Thymus (tissue), 11 donors: ENCODE measurements at regions not wholly inside any gene's neighbourhood (a gene's known extent, or its start where the extent isn't known, plus 50 kb on each side); places are given as distances from the start of the nearest gene placed in this dataset.

Experiments
- DNase-seq, 9 donors: peaks; one replicate each; pipeline ENCODE4 v3.0.0-alpha.2; 2013; ENCODE audit warnings: low spot score in 9 of 9, low read depth in 6 of 9, missing footprints in 1 of 9
- H3K27ac ChIP-seq, 2 donors: one replicate each; pipeline ENCODE4 v1.5.1; 2013; ENCODE audit warnings: control low read depth in 1 of 2, low read depth in 1 of 2, low read length in 1 of 2, mild to moderate bottlenecking in 1 of 2, moderate library complexity in 1 of 2
- H3K27me3 ChIP-seq, 2 donors: one replicate each; pipeline ENCODE4 v1.5.1; 2013; ENCODE audit warnings: low read length in 1 of 2; ENCODE audit not compliant: control insufficient read depth in 2 of 2, insufficient read depth in 1 of 2
- H3K36me3 ChIP-seq, 2 donors: one replicate each; pipeline ENCODE4 v1.5.1; 2013; ENCODE audit warnings: low read length in 1 of 2, mild to moderate bottlenecking in 1 of 2, moderate library complexity in 1 of 2; ENCODE audit not compliant: control insufficient read depth in 2 of 2, insufficient read depth in 2 of 2
- H3K4me1 ChIP-seq, 2 donors: one replicate each; pipeline ENCODE4 v1.5.1; 2013; ENCODE audit warnings: low read length in 2 of 2; ENCODE audit not compliant: control insufficient read depth in 2 of 2, insufficient read depth in 2 of 2
- H3K4me3 ChIP-seq, 2 donors: one replicate each; pipeline ENCODE4 v1.5.1; 2013; ENCODE audit warnings: low read length in 2 of 2, control low read depth in 1 of 2, mild to moderate bottlenecking in 1 of 2
- H3K9me3 ChIP-seq, 2 donors: one replicate each; pipeline ENCODE4 v1.5.1; 2013; ENCODE audit warnings: low read length in 1 of 2, mild to moderate bottlenecking in 1 of 2; ENCODE audit not compliant: control insufficient read depth in 2 of 2, insufficient read depth in 1 of 2
- WGBS: extraction: QIAGEN DNeasy Blood & Tissue Kit; methylation state at CpG from one replicate; pipeline ENCODE4 v1.1.7; 2013; 5-methylcytosine and 5-hydroxymethylcytosine counted together
- donor health status: healthy.

DNA sequence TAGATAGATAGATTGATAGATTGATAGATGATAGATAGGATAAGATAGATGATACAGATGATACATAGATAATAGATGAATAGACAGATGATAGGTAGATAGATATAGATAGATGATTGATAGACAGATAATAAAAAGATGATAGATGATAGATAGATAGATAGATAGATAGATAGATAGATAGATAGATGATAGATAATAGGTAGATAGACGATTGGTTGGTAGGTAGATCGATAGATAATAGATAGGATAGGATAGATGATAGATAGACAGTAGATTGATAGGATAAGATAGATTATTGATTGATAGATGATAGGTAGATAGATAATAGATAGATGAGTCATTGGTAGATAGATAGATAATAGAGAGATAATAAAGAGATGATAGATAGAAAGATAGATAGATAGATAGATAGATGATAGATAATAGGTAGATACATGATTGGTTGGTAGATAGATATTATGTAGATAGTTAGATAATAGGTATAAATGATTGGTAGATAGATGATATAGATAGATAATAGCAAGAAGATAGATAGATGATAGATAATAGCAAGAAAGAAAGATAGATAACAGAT, 109.4 kb upstream of the C16orf82 start:
- Histone ChIP-seq H3K36me3 (no peaks in the 10 kb centered on the region), H3K9me3 (no peaks in the 10 kb centered on the region), H3K4me3 (no peak overlapping the region), H3K4me1 (no peaks in the 10 kb centered on the region), H3K27me3 (no peaks in the 10 kb centered on the region), H3K27ac (no peak overlapping the region)
- DNase-seq = no peak
- WGBS = 91% methylated on average over 2 of the region's 2 CpGs

- no peak for DNase-seq
- Histone ChIP-seq H3K4me3 (no peak overlapping the region), H3K4me1 (no peaks in the 10 kb centered on the region), H3K9me3 (no peaks in the 10 kb centered on the region), H3K27me3 (no peaks in the 10 kb centered on the region), H3K27ac (no peak overlapping the region), H3K36me3 (no peaks in the 10 kb centered on the region)
- 68% methylated on average over 5 of the region's 5 CpGs for WGBS
Observed at GRCh38 chr16:26959416-26960009, 107.2 kb upstream of the C16orf82 start.

GRCh38 chr16:26961459-26961858, 105.3 kb upstream of the C16orf82 start:
- Histone ChIP-seq H3K4me3 (no peak overlapping the region), H3K36me3 (no peaks in the 10 kb centered on the region), H3K9me3 (no peaks in the 10 kb centered on the region), H3K4me1 (no peaks in the 10 kb centered on the region), H3K27ac (no peak overlapping the region), H3K27me3 (no peaks in the 10 kb centered on the region)
- DNase-seq = no peak

- H3K4me3 ChIP-seq = no peak overlapping the region
- H3K27ac ChIP-seq = no peak overlapping the region
- no peaks in the 10 kb centered on the region for H3K4me1 ChIP-seq
- H3K36me3 ChIP-seq = no peaks in the 10 kb centered on the region
- H3K9me3 ChIP-seq = no peaks in the 10 kb centered on the region
- DNase-seq = peak in 2 of 9 donors; percentile 2 to 12
- no peaks in the 10 kb centered on the region for H3K27me3 ChIP-seq
- WGBS = 71% methylated on average over 4 of the region's 4 CpGs
Observed at GRCh38 chr16:26963109-26963508, 103.6 kb upstream of the C16orf82 start.

DNA sequence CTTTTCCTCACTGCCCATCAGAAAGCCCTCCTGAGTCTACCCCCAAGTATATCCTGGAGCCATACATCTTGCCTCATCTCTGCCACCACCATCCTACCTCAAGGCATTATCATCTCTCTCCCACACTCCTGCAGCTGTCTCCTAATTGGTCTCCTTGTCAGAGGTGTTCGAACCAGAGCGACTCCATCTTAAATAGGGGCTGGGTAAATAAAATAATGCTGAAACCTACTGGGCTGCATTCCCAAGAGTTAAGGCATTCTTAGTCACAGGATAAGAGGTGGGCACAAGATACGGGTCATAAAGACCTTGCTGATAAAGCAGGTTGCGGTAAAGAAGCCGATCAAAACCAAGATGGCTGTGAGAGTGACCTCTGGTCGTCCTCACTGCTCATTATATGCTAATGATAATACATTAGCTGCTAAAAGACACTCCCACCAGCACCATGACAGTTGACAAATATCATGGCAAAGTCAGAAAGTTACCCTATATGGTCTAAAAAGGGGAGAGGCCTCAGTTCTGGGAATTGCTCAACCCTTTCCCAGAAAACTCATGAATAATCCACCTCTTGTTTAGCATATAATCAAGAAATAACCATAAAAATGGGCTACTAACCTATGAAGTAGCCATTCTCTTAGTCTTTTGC, 97.0 kb upstream of the C16orf82 start:
- DNase-seq = no peak

GRCh38 chr16:26970292-26970691, 96.4 kb upstream of the C16orf82 start:
- Histone ChIP-seq H3K36me3 (no peaks in the 10 kb centered on the region), H3K9me3 (no peaks in the 10 kb centered on the region), H3K27ac (no peak overlapping the region), H3K27me3 (no peaks in the 10 kb centered on the region), H3K4me3 (no peak overlapping the region), H3K4me1 (no peaks in the 10 kb centered on the region)
- 81% methylated on average over 3 of the region's 3 CpGs for WGBS
- no peak for DNase-seq

More for the DNA sequence above, 97.0 kb upstream of the C16orf82 start:
- H3K27ac ChIP-seq = no peak overlapping the region
- H3K4me3 ChIP-seq = no peak overlapping the region
- no peaks in the 10 kb centered on the region for H3K36me3 ChIP-seq
- no peaks in the 10 kb centered on the region for H3K4me1 ChIP-seq
- H3K27me3 ChIP-seq = no peaks in the 10 kb centered on the region
- H3K9me3 ChIP-seq = no peaks in the 10 kb centered on the region
- WGBS = 90% methylated on average over 6 of the region's 6 CpGs

- no peak for DNase-seq
- Histone ChIP-seq H3K27me3 (no peaks in the 10 kb centered on the region), H3K4me3 (no peak overlapping the region), H3K27ac (no peak overlapping the region), H3K36me3 (no peaks in the 10 kb centered on the region), H3K4me1 (no peaks in the 10 kb centered on the region), H3K9me3 (no peaks in the 10 kb centered on the region)
- 86% methylated on average over 5 of the region's 5 CpGs for WGBS
Observed at GRCh38 chr16:26976873-26977272, 89.9 kb upstream of the C16orf82 start.

- WGBS = 88% methylated on average over 8 of the region's 8 CpGs
- no peak overlapping the region for H3K27ac ChIP-seq
Observed at GRCh38 chr16:26981266-26981938, 85.3 kb upstream of the C16orf82 start.

DNA sequence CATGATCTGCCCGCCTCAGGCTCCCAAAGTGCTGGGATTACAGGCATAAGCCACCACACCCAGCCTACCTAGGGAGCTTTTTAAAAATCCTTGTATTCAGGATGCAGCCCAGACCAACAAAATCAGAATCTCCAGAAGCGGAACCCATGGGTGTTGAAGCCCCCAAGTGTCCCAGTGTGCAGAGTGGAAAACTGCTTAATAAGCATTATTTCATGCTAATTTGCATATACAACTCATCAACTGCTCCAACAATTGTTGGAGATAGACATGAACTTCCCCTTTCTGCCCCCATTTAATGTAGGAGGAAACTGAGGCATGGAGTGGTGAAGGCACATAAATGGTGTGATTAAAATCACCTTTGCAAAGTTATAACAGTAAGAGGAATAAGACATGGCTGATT, 84.3 kb upstream of the C16orf82 start:
- 94% methylated on average over 2 of the region's 2 CpGs for WGBS
- DNase-seq = no peak
- Histone ChIP-seq H3K4me1 (no peaks in the 10 kb centered on the region), H3K4me3 (no peak overlapping the region), H3K27ac (no peak overlapping the region), H3K9me3 (no peaks in the 10 kb centered on the region), H3K27me3 (no peaks in the 10 kb centered on the region), H3K36me3 (no peaks in the 10 kb centered on the region)

More at GRCh38 chr16:26981266-26981938, 85.3 kb upstream of the C16orf82 start:
- DNase-seq = no peak
- Histone ChIP-seq H3K4me1 (no peaks in the 10 kb centered on the region), H3K36me3 (no peaks in the 10 kb centered on the region), H3K27me3 (no peaks in the 10 kb centered on the region), H3K4me3 (no peak overlapping the region), H3K9me3 (no peaks in the 10 kb centered on the region)
